ENCODE measurements at regions not wholly inside any gene's neighbourhood (a gene's known extent, or its start where the extent isn't known, plus 50 kb on each side); places are given as distances from the start of the nearest gene placed in this dataset.
"Not testable (repeated sequence)": the region's sequence is repeated elsewhere in the genome, so short reads cannot be mapped to it uniquely, and the experiment has no call there.

DNA sequence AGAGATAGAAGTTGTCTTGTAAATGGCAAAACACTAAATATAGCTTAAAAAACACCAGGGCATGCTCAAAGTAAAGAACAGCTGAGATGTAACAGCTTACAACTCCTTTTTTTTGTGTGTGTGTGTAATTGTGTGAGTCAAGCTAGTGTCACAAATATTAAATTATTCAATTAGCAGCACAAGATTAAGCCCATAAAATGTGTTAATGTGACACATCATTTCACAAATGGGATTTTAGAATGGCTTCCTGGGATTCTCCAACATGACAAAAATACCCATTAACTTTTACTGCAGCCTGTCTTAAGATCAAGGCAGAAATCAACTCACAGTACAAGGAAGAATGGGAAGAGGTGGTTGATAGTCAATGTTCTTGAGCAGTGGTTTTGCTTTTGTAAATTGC is 251.4 kb downstream of the KIF20B start:
- DNase-seq = no peak

DNA sequence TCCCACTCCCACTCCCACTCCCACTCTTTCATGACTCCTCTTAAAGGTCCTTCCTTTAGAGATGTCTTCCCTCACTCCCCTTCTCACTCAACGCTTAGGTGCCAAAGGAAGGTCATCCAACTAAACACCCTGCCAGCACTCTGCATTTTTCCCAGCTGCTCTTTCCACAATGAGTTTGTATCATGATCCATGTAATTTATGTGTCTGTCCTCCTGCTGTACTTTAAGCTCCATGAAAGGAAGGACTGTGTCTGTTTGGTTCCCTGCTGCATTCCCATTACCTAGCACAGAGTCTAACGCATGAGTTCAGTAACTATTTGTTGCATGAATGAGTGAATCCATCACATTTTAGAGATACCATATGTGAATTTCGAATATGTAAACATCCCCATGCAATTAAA is 252.7 kb downstream of the KIF20B start:
- peak in 1 of 3 experiments; percentile 2 for DNase-seq

DNA sequence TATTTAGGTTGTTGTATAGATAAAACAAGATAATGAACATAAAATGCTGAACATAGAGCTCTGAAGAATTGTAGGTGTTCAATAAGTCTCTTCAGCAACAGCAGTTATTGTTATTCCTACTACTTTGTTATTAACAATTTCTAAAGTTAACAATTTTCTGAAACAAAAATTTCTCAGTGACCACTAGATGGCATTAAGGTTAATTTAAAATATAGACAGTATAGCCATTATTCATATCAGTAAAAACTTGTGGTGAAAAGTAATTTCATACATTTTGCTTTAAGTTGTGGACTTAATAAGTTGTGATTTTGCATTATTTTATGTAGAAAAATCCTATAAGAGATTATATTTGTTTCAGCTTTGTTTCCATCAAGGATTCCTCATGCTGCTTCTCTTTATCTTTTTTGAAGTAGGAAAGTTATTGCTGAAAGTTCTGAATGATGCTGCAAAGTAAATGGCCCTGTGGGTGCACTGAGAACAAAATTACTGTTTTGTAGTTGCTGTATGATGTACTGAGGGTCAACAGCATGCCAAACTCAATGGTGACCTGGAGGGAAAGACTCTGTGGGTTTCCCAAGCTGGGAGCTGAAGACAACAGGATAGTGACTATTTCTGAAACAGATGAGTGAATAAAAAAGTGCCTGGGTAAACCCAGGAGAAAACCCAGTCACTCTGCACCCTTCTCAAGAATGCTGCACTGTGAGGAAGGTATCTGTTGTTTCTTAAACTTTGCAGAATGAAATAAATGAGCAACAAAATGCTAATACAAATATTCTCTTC is 253.6 kb downstream of the KIF20B start:
- DNase-seq = peak in 2 of 3 experiments; percentile 6 to 9

DNA sequence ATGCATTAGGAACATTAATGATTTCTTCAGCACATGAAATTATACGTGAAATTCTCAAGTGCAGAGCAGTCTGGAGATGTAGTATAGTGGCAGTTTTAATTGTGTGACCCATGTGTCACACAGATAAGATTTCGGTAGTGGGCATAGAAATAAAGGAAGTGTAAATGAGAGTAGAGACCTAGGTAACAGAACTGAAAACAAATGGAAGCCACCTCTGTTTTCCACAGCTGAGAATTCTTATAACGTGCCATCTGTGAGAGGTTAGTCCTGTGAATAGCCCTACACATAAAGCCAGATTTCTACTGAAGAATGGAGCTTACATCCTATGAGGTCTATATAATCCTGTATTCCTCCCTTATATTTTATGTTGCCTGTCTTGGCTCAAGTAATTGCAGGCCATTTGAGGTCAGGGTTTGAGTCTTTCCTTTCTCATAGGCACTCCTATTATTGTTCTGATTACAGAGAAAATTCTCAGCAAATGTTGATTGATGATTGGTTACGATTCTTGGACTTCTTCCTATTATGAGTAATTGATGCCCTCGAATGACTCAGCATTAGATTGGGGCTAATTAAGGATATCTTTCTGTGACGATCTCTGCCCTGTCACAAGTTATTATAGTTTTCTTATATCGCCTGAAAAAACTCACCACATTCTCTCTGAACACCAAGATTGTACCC is 258.2 kb downstream of the KIF20B start:
- no peak for DNase-seq

DNA sequence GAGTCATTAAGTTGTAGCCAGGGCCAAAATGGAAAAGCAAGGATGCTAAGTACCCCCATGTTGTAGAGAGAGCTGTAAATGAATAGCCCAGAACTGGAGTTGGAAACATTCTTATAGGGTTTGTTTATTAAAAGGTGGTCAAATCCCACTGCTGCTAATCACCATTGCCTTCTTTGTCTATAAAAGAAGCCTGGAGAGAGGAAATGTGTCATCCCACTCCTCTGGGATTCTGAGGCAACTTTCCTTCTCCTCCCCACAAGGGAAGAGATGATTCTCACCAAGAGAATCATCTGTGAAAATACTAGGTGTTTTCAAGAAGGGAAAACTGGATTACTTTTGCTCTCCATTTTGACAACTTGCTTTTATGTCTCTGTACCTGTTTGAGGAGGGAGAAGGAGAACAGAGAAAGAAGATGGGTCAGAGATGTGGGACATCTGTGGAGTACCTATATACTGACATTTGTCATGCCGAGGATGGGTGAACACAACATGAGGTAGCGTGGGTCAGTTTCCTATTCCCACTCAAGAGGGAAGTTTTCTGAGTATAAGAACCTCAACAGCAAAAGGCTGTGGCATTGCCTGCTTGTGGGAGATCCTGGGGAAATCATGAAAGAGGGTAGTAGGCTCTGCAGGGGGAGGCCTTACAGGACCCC is 262.2 kb downstream of the KIF20B start:
- DNase-seq = no peak

DNA sequence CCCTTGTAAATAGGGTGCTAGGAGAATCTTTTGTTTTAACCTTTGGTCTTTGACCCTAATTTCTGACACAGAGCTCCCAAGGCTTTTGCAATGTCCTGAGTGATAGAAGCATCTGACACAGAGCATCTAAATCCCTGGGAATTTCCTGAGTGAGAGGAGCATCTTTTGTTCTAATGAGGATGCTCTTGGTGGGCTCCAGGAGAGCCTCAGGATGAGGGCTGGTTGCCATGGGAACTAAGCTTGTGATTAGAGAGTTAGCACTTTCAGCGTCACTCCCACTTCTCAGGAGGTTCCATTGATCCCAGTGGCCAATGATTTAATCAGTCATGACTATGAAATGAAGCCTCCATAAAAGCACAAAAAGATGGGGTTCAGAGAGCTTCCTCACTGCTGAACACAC is 264.8 kb downstream of the KIF20B start:
- DNase-seq = no peak

DNA sequence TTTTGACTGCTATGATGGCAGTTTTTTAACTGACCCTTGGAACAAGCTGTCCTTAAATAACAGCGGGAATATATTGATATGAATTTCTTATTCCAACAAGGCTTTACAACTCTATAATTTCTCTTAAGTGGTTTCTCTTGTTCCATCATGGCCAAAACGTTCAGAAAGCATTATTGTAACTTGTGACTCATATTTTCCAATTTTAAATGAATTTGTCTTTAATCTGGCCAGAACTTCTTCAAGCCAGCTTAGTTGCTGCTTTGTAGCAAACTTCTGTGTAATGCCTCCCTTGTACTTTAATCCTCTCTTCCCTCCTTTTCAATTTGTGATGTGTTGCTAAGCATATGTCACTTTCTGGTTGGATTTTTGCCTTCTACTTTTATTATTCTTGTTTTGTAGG is 271.9 kb downstream of the KIF20B start:
- DNase-seq = no peak

DNA sequence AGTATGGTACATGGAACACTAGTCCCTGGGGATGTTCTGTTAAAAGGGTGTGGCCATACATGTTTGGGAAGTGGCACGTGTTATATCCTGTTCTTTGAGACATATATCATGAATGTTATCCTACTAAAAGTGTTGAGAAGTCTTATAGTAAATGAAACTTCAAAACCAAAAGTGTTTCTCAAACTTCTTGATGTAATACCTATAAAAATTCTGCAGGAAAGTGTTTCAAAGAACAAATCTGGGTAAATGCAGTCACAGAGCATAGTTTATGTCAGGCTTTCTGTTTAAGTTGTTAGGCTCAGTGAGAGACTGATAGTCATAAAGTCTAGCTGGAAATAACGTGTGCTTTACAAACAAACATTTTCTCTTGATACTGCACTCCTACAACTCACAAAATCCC is 273.7 kb downstream of the KIF20B start:
- no peak for DNase-seq

DNA sequence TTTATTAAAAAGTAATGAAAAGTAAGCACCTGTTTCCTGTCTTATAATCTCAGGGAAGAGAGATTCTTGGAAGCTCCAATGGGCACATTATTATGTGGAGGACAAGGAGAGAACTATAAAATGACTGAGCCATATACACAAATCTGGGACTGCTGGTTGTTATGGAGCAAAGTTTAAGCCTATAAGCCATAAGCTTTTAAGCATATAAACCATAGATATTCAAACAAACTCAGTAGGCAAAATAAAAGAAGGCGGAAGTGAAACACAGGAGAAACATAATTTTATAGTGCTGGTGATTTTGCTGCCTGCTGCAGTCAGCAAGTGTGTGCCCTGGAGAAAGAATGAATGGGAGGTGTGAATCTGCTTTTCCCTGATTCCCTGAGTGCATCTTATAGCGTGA is 274.4 kb downstream of the KIF20B start:
- DNase-seq = no peak

DNA sequence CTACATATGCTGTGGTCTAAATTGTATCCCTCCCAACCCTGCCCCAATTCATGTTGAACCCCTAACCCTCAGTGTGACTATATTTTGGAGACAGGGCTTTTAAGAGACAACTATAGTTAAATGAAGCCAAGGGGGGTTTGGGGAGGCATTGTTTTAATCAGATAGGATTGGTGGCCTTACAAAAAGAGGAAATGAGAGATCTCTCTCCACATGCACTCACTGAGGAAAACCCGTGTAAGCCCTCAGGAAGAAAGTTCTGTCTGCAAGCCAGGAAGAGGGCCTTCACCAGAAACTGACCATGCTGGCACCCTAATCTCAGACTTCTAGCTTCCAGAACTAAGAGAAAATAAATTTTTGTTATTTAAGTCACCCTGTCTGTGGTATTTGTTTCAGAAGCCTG is 276.7 kb downstream of the KIF20B start:
- no peak for DNase-seq

DNA sequence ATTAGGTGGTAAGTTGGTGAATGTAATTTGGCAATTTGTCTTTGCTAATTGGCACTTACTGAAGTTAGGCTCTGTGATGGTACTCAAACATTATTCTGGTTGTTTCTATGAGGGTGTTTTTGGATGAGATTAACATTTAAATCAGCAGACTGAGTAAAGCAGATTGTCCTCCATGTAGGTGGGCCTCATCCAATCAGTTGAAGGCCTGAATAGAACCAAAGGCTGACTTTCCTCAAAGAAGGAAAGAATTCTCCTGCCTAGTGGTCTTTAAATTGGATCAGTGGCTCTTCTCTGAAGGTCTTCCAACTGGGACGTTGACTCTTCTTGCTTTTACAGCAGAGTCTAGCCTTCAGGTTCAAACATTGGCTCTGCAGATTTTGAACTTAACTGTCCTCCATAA is 278.3 kb downstream of the KIF20B start:
- no peak for DNase-seq

DNA sequence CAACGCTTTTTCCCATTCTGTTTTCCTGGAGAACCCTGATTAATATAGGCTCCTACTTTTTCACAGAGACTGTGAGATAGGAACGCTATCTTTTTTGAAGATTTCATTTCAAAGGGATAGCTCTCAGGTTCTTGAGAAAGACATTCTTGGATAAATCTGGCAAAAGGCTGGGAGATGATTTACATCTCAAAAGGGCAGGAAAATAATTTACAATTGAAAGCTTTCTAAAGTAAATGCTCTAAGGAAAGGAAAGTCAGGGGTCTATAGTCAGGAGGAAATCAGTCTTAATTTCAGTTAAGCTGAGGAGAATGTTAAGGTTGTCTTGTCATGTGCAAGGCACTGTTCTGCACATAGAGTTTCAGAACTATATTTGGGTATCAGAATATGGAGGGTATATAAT is 278.8 kb downstream of the KIF20B start:
- DNase-seq = no peak

DNA sequence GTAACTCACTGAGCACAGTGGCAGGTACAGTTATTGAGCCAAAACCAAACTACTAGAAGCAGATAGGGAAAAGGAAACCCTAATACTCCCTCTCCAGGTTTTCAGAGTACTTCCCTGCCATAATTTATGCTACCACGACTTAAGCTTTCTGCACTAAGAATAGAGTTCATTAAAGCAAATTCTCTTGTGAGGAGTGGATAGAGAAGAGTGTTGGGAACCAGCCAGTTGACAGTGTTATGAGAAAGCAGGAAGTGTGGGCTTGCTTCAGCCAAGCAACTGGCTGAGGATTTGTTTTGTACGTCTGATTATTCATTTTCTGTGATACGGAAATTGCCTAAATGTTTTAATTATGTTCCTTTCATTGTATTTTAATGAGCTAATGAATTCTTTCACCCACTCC is 280.5 kb downstream of the KIF20B start:
- no peak for DNase-seq

DNA sequence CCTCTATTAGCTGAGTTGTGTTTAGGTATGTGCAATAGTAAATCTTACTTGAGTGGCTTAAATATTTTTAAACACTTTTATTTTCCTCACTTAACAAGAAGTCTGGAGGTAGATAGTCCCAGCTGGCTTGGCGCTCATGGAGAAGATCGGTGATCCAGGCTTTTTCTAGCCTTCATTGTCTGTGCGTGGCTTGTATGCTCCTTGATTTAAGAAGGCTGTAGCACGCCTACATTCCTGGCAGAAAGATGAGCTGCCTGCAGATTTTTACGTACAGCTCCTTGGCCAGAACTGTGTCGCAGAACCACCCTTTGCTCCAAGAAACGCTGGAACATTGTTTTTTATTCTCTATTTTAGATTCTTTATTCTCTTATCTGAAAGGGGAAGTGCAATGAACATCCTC is 284.1 kb downstream of the KIF20B start:
- DNase-seq = no peak

DNA sequence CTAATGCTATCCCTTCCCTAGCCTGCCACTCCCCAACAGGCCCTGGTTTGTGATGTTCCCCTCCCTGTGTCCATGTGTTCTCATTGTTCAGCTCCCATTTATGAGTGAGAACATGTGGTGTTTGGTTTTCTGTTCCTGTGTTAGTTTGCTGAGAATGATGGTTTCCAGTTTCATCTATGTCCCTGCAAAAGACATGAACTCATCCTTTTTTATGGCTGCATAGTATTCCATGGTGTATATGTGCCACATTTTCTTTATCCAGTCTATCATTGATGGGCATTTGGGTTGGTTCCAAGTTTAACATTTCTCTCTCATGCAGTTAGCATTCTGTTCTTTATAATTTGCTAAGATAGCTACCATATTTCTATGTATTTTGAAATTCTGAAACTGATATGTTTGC is 287.0 kb downstream of the KIF20B start:
- not testable (repeated sequence) for DNase-seq

DNA sequence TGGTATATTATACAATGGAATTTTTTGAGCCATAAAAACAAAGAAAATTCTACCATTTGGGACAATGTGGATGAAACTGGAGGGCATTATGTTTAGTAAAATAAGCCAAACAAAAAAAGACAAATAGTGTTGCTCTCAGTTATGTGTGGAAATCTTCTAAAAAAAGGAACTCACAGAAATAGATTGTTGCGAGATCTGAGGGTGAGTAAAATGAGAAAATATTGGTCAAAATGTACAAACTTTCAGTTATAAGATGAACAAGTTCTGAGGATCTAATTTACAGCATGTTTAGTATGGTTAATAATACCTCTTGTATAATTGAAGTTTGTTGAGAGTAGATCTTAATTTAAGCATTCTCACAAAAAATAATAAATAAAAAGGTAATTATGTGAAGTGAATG is 291.2 kb downstream of the KIF20B start:
- no peak for DNase-seq

DNA sequence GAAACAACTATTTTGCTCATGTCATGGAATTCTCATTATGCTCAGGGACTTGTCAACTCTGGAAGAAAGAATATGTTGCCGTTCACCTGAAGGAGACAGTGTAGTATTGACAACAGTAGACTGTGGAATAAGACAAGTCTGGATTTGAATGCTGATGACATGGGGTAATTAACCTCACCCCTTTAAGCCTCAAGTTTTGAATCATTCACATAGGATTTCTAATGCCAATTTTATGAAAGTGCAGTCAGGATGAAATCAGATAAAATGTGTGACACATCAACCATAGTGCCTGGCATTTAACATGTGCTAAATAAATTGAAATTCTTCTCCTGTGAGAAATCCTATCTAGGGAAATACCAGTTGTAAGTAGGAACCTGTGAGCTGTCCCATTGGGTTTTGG is 305.8 kb downstream of the KIF20B start:
- no peak for DNase-seq

DNA sequence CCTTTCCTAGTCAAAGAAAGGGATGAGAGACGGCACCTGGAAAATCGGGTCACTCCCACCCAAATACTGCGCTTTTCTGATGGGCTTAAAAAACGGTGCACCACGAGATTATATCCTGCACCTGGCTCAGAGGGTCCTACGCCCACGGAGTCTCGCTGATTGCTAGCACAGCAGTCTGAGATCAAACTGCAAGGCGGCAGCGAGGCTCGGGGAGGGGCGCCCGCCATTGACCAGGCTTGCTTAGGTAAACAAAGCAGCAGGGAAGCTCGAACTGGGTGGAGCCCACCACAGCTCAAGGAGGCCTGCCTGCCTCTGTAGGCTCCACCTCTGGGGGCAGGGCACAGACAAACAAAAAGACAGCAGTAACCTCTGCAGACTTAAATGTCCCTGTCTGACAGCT is 309.9 kb downstream of the KIF20B start:
- not testable (repeated sequence) for DNase-seq

DNA sequence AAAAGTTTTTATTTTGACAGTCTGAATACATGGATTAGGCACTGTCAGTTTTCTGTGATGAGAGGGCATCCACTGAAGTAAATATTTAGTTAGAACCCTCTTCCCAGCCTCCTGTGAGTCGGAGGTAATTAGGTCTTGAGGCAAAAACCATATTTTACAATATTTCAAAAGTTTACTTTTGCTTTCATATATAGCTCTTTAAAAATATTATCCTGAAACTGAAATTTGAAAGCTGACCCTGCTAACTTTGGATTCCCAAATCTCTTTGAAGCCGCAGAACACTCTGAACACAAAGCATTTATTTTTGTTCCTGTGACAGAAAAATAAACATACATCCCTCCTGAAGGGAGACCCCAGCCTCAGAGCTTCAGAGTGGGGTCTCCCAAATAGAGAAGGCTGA is 317.4 kb downstream of the KIF20B start:
- no peak for DNase-seq

DNA sequence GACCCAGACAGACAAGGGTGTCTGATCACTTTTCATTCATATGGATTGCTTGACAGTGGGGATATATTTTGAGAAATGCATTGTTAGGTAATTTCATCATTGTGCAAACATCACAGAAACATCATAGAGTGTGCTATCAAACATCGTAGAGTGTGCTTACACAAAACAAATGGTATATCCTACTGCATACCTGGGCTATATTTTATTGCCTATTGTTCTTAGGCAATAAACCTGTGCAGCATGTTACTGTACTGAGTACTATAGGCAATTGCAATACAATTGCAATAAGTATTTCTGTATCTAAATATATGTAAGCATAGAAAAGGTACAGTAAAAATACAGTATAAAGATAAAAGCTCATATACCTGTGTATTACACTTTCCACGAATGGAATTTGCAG is 319.1 kb downstream of the KIF20B start:
- DNase-seq = no peak

DNA sequence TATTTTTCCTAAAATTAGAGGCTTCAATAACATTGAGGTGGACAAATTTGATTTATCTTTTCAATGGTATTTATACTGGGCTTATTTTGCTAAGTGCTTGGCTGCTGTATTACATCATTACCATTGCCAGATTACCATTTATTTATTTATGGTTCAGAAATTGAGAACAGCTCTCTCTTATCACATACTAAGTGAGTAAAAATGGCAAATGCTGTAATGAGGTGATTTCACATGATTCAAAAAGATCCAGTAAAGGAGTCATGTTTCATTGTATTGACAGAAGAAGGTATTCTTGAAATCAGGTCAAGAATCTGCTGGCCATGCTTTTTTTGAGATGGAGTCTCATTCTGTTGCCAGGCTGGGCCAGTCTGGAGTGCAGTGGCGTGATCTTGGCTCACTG is 322.6 kb downstream of the KIF20B start:
- DNase-seq = peak in 1 of 3 experiments; percentile 48

DNA sequence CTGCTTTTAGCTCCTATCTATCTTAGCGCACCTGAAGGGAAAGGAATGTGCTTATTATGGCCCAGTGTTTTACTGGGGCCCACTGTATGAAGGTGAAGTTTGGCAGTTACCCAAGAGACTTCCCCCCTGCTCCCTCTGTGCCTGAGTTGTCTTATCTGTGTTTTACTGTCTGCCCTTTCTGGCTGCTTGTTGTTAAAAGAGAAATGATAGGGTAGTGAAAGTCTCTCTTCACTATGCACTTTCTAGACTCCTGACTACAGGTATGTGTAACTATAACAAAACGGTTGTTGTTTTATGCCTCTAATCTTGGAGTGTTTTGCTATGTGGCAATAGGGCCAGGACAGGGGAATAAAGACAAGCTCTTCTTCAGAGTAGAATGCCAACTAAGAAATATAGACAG is 326.9 kb downstream of the KIF20B start:
- no peak for DNase-seq

DNA sequence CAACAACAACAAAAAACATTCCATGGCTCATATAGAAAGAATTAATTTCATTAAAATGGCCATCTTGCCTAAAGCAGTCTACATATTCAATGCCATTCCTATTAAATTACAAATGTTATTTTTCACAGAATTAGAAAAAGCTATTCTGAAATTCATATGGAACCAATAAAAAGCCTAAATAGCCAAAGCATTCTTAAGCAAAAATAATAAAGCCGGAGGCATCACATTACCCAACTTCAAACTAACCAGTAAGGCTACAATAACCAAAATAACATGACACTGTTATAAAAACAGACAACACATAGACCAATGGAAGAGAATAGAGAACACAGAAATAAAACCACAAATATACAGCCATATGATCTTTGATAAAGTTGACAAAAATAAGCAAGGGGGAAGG is 330.4 kb downstream of the KIF20B start:
- no peak for DNase-seq

DNA sequence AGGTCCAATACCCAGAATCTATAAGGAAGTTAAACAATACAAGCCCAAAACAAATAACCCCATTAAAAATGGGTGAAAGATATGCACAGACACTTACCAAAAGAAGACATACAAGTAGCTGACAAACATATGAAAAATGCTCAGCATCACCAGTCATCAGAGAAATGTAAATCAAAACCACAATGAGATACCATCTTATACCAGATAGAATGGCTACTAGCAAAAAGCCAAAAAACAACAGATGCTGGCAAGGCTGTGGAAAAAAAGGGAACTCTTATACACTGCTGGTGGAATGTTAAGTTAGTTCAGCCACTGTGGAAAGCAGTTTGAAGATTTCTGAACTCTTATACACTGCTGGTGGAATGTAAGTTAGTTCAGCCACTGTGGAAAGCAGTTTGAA is 331.1 kb downstream of the KIF20B start:
- DNase-seq = no peak

All from NCI-H1417 (cell line).